Fibroblast of skin of right quadriceps (primary cell): ENCODE measurements at regions not wholly inside any gene's neighbourhood (a gene's known extent, or its start where the extent isn't known, plus 50 kb on each side); places are given as distances from the start of the nearest gene placed in this dataset.
A peak's percentile ranks its signal among the peaks of the same experiment; 100 is the strongest.
"Not testable (repeated sequence)": the region's sequence is repeated elsewhere in the genome, so short reads cannot be mapped to it uniquely, and the experiment has no call there.

Source experiments
- DNase-seq: peaks from one replicate; pipeline ENCODE4 v3.0.0-alpha.2; 2013

GRCh38 chr21:35179990-35180540 lies 131.0 kb upstream of the RUNX1 start:
- peak; percentile 86 for DNase-seq

GRCh38 chr21:35178827-35179226 lies 129.7 kb upstream of the RUNX1 start:
- DNase-seq = peak; percentile 44

GRCh38 chr21:35178098-35178497 lies 129.0 kb upstream of the RUNX1 start:
- DNase-seq = no peak

- no peak for DNase-seq
These were observed 123.1 kb upstream of the RUNX1 start for GRCh38 chr21:35172231-35172630.

GRCh38 chr21:35171385-35171784 lies 122.3 kb upstream of the RUNX1 start:
- no peak for DNase-seq

- DNase-seq = no peak
These were observed 121.7 kb upstream of the RUNX1 start for GRCh38 chr21:35170818-35171217.

GRCh38 chr21:35170244-35170643 lies 121.1 kb upstream of the RUNX1 start:
- DNase-seq = no peak

GRCh38 chr21:35169574-35169973 lies 120.5 kb upstream of the RUNX1 start:
- no peak for DNase-seq

GRCh38 chr21:35168735-35169134 lies 119.6 kb upstream of the RUNX1 start:
- no peak for DNase-seq

- DNase-seq = no peak
These were observed 115.9 kb upstream of the RUNX1 start for GRCh38 chr21:35164971-35165483.

GRCh38 chr21:35164380-35164779 lies 115.3 kb upstream of the RUNX1 start:
- no peak for DNase-seq

GRCh38 chr21:35163411-35163810 lies 114.3 kb upstream of the RUNX1 start:
- DNase-seq = peak; percentile 69

- DNase-seq = no peak
These were observed 113.7 kb upstream of the RUNX1 start for GRCh38 chr21:35162831-35163230.

GRCh38 chr21:35159881-35160280 lies 110.8 kb upstream of the RUNX1 start:
- peak; percentile 87 for DNase-seq

GRCh38 chr21:35157374-35157773 lies 108.3 kb upstream of the RUNX1 start:
- DNase-seq = not testable (repeated sequence)

GRCh38 chr21:35156293-35157278 lies 107.5 kb upstream of the RUNX1 start:
- no peak for DNase-seq

- DNase-seq = no peak
These were observed 105.7 kb upstream of the RUNX1 start for GRCh38 chr21:35154788-35155187.

- DNase-seq = no peak
These were observed 104.6 kb upstream of the RUNX1 start for GRCh38 chr21:35153671-35154070.

GRCh38 chr21:35150562-35151226 lies 101.6 kb upstream of the RUNX1 start:
- peak; percentile 48 for DNase-seq

GRCh38 chr21:35149698-35150097 lies 100.6 kb upstream of the RUNX1 start:
- DNase-seq = peak; percentile 52

GRCh38 chr21:35147439-35147838 lies 98.3 kb upstream of the RUNX1 start:
- DNase-seq = no peak

GRCh38 chr21:35145626-35146233 lies 96.6 kb upstream of the RUNX1 start:
- no peak for DNase-seq

- DNase-seq = no peak
These were observed 95.9 kb upstream of the RUNX1 start for GRCh38 chr21:35144978-35145377.
